Upper lobe of right lung (tissue), 1 donor: ENCODE measurements at regions not wholly inside any gene's neighbourhood (a gene's known extent, or its start where the extent isn't known, plus 50 kb on each side); places are given as distances from the start of the nearest gene placed in this dataset.

Experiments
- ATAC-seq: fragments of 200-7000 bp; cut with Tn5 transposase; one replicate; pipeline ENCODE4 v1.9.1; 2020; ENCODE audit warnings: mild to moderate bottlenecking, moderate library complexity
- DNase-seq: peaks from one replicate; pipeline ENCODE4 v3.0.0-alpha.2; 2020
- H3K27ac ChIP-seq: fragments of 200-600 bp; one replicate; pipeline ENCODE4 v1.8.0; 2022
- H3K27me3 ChIP-seq: fragments of 200-600 bp; one replicate; pipeline ENCODE4 v1.8.0; 2022; ENCODE audit warnings: mild to moderate bottlenecking
- H3K36me3 ChIP-seq: fragments of 200-600 bp; one replicate; pipeline ENCODE4 v1.8.0; 2022
- H3K4me1 ChIP-seq: fragments of 200-600 bp; one replicate; pipeline ENCODE4 v1.8.0; 2022
- H3K4me3 ChIP-seq: fragments of 200-600 bp; one replicate; pipeline ENCODE4 v1.8.0; 2022; ENCODE audit warnings: mild to moderate bottlenecking
- H3K9me3 ChIP-seq: fragments of 200-600 bp; one replicate; pipeline ENCODE4 v1.8.0; 2022
- CTCF ChIP-seq: fragments of 200-600 bp; IDR thresholded peaks from one replicate; pipeline ENCODE4 v1.8.0; 2022; ENCODE audit warnings: antibody characterized with exemption
- intact Hi-C: fragments of 100-400 bp; cut with DNase I; formaldehyde crosslinking; loops from one replicate; pipeline ENCODE4 v1.11.0; 2022
- donor health status: DM: no; HTN: yes; CAD: no; lungs with severe emphysema.

GRCh38 chr6:37115236-37115895, 54.6 kb upstream of the PIM1 start:
- Histone ChIP-seq H3K4me3 (no peak overlapping the region), H3K4me1 (no peaks in the 10 kb centered on the region), H3K27ac (no peak overlapping the region), H3K9me3 (no peaks in the 10 kb centered on the region), H3K36me3 (no peaks in the 10 kb centered on the region), H3K27me3 (no peaks in the 10 kb centered on the region)
- TF ChIP-seq CTCF, result no peak
- intact Hi-C loops, result no loop called here
- no peak for DNase-seq
- ATAC-seq, result peak; percentile 42

- Histone ChIP-seq H3K36me3 (no peaks in the 10 kb centered on the region), H3K9me3 (no peaks in the 10 kb centered on the region), H3K27ac (no peak overlapping the region), H3K4me1 (no peaks in the 10 kb centered on the region), H3K4me3 (no peak overlapping the region), H3K27me3 (no peaks in the 10 kb centered on the region)
- DNase-seq (no peak), ATAC-seq (no peak)
- TF ChIP-seq CTCF, result no peak
- intact Hi-C loops, result no loop called here
These were observed 53.6 kb upstream of the PIM1 start for GRCh38 chr6:37116326-37116725.

- no peaks in the 10 kb centered on the region for H3K9me3 ChIP-seq
- TF ChIP-seq CTCF, result no peak
- H3K4me3 ChIP-seq, result no peak overlapping the region
- H3K36me3 ChIP-seq, result no peaks in the 10 kb centered on the region
- DNase-seq (no peak), ATAC-seq (no peak)
- H3K4me1 ChIP-seq, result no peaks in the 10 kb centered on the region
- H3K27me3 ChIP-seq, result no peaks in the 10 kb centered on the region
- intact Hi-C loops, result no loop called here
- no peak overlapping the region for H3K27ac ChIP-seq
These were observed 50.5 kb upstream of the PIM1 start for GRCh38 chr6:37119387-37119886.
